HepG2 (cell line): ENCODE measurements at regions not wholly inside any gene's neighbourhood (a gene's known extent, or its start where the extent isn't known, plus 50 kb on each side); places are given as distances from the start of the nearest gene placed in this dataset.

Experiments
- ATAC-seq: fragments of 200-7000 bp; cut with Tn5 transposase; 3 replicates; pipeline ENCODE4 v1.9.1; 2020; ENCODE audit warnings: mild to moderate bottlenecking, moderate library complexity
- BruUV-seq: library from RNA; stranded (reverse); fragments of 400-500 nt; replicated peaks from 2 replicates; lab custom pipeline; 2021; lab: Mats Ljungman, UMichigan
- CTCF ChIA-PET: fragments of 300-600 bp; formaldehyde crosslinking; extraction: SDS; loops from one replicate; lab custom pipeline; 2021; ENCODE audit warnings: low total read pairs, inconsistent platforms, low intra/inter-chr PET ratio; lab: Yijun Ruan, JAX
- POLR2A ChIA-PET: fragments of 350-600 bp; sonication (Branson Sonifier 250); formaldehyde crosslinking; loops from one replicate; lab custom pipeline; 2020; ENCODE audit warnings: antibody characterized with exemption, inconsistent platforms; lab: Yijun Ruan, JAX
- DNase-seq: peaks from one replicate; pipeline ENCODE4 v3.0.0-alpha.2; 2015; ENCODE audit warnings: low spot score
- FAIRE-seq: peaks from 3 replicates; lab custom pipeline; 2011; peaks lifted over from hg19 to GRCh38; lab: Jason Lieb, UNC
- H2AFZ ChIP-seq: one replicate; pipeline ENCODE4 v1.6.1; 2011; ENCODE audit warnings: low read length, inconsistent platforms
- H3K27ac ChIP-seq: fragments of 300-600 bp; 3 replicates; pipeline ENCODE4 v1.8.0; 2011; ENCODE audit warnings: mixed run types, mild to moderate bottlenecking, mixed read lengths, low read length, inconsistent platforms; ENCODE audit not compliant: insufficient read depth; ENCODE audit errors: extremely low read length
- H3K27me3 ChIP-seq, 2 experiments: fragments of 200-600 bp in 1 of 2; 2 replicates in 1 of 2; 3 replicates in 1 of 2; pipeline versions ENCODE4 v1.6.0 to v1.8.0; 2011; ENCODE audit warnings: low read length in 2 of 2, mild to moderate bottlenecking in 2 of 2, moderate library complexity in 2 of 2, inconsistent platforms in 1 of 2; ENCODE audit not compliant: insufficient read depth in 2 of 2, control insufficient read depth in 1 of 2
- H3K36me3 ChIP-seq, 2 experiments: fragments of 200-600 bp in 1 of 2; replicated peaks in 1 of 2; 2 replicates in 1 of 2; 3 replicates in 1 of 2; pipeline versions ENCODE4 v1.5.1 to v1.8.0; 2011; ENCODE audit warnings: low read length in 2 of 2, inconsistent platforms in 1 of 2; ENCODE audit not compliant: insufficient read depth in 2 of 2, control insufficient read depth in 1 of 2
- H3K4me1 ChIP-seq: 2 replicates; pipeline ENCODE4 v1.5.1; 2012; ENCODE audit warnings: low read length, inconsistent platforms; ENCODE audit not compliant: insufficient read depth
- H3K4me2 ChIP-seq: 2 replicates; pipeline ENCODE4 v1.6.0; 2011; ENCODE audit warnings: low read depth, low read length, inconsistent platforms
- H3K4me3 ChIP-seq, 3 experiments: fragments of 200-600 bp in 1 of 3; sonication (generic), shearing (Covaris generic) in 1 of 3; replicated peaks in 1 of 3; 2 replicates each; pipeline ENCODE4 v1.5.1; 2011 to 2016; ENCODE audit warnings: low read length in 3 of 3, inconsistent platforms in 2 of 3, low read depth in 2 of 3, mild to moderate bottlenecking in 2 of 3, control low read depth in 1 of 3, mixed read lengths in 1 of 3; ENCODE audit not compliant: insufficient read depth in 1 of 3
- H3K79me2 ChIP-seq: one replicate; pipeline ENCODE4 v1.6.1; 2011; ENCODE audit warnings: low read length, inconsistent platforms; ENCODE audit not compliant: insufficient read depth
- H3K9ac ChIP-seq: 2 replicates; pipeline ENCODE4 v1.6.0; 2011; ENCODE audit warnings: mild to moderate bottlenecking, low read depth, low read length, inconsistent platforms; ENCODE audit not compliant: insufficient read depth
- H3K9me3 ChIP-seq: 2 replicates; pipeline ENCODE4 v1.5.1; 2012; ENCODE audit warnings: mild to moderate bottlenecking, low read length
- H4K20me1 ChIP-seq: 2 replicates; pipeline ENCODE4 v1.6.0; 2011; ENCODE audit warnings: inconsistent platforms, mild to moderate bottlenecking, low read length, moderate library complexity; ENCODE audit not compliant: insufficient read depth
- AGO1 ChIP-seq: fragments of 200-400 bp; formaldehyde crosslinking; IDR thresholded peaks from 2 replicates; pipeline ENCODE4 v1.6.1; 2017; ENCODE audit warnings: mild to moderate bottlenecking, low read depth, low read length, moderate library complexity; ENCODE audit not compliant: poor library complexity, severe bottlenecking
- HNRNPL ChIP-seq: fragments of 200-400 bp; formaldehyde crosslinking; IDR thresholded peaks from 2 replicates; pipeline ENCODE4 v1.6.1; 2017; ENCODE audit warnings: mild to moderate bottlenecking, low read depth, low read length
- ISL2 ChIP-seq: sonication (generic); formaldehyde crosslinking; IDR thresholded peaks from 2 replicates; pipeline ENCODE4 v1.5.0; 2020; ENCODE audit warnings: missing genetic modification reagents
- MTA3 ChIP-seq: sonication (generic); formaldehyde crosslinking; IDR thresholded peaks from 2 replicates; pipeline ENCODE4 v1.4.0; 2020; ENCODE audit warnings: missing genetic modification reagents
- ZNF235 ChIP-seq: sonication (generic); formaldehyde crosslinking; IDR thresholded peaks from 2 replicates; pipeline ENCODE4 v1.8.1; 2023; ENCODE audit warnings: mild to moderate bottlenecking, missing genetic modification reagents, borderline replicate concordance
- ZNF790 ChIP-seq: sonication (generic); formaldehyde crosslinking; IDR thresholded peaks from 2 replicates; pipeline ENCODE4 v1.8.0; 2022; ENCODE audit warnings: missing genetic modification reagents, mild to moderate bottlenecking, borderline replicate concordance
- WGBS: methylation state at CpG from one replicate; pipeline ENCODE4 v1.1.6; 2017; ENCODE audit warnings: low lambda C conversion rate; 5-methylcytosine and 5-hydroxymethylcytosine counted together
- in situ Hi-C: cut with HindIII; loops from 2 replicates; pipeline ENCODE4 v1.10.0; 2017; ENCODE audit warnings: low pct_unique_long_range_greater_than_20kb; ENCODE audit not compliant: extremely low pct_ligation_motif_present
- intact Hi-C: fragments of 100-400 bp; cut with micrococcal nuclease; formaldehyde crosslinking; loops from one replicate; pipeline ENCODE4 v1.10.0; 2022; ENCODE audit not compliant: unreplicated experiment
- TF ChIP-seq, protein P1 (sequence below): sonication (generic); formaldehyde crosslinking; conservative IDR thresholded peaks from 2 replicates; pipeline ENCODE4 v1.8.0; 2022; ENCODE audit warnings: low read depth, missing genetic modification reagents
- TF ChIP-seq, protein P2 (sequence below): sonication (generic); formaldehyde crosslinking; IDR thresholded peaks from 2 replicates; pipeline ENCODE4 v1.4.0; 2020; ENCODE audit warnings: missing genetic modification reagents, borderline replicate concordance
- TF ChIP-seq, protein P3 (sequence below): sonication (generic); formaldehyde crosslinking; IDR thresholded peaks from 2 replicates; pipeline ENCODE4 v1.5.0; 2020; ENCODE audit warnings: mild to moderate bottlenecking, missing genetic modification reagents, borderline replicate concordance
- TF ChIP-seq, protein P4 (sequence below): sonication (generic); formaldehyde crosslinking; IDR thresholded peaks from 2 replicates; pipeline ENCODE4 v1.5.0; 2020; ENCODE audit warnings: mild to moderate bottlenecking, missing genetic modification reagents

GRCh38 chr21:38952890-38953289 lies 147.2 kb downstream of the ETS2 start:
- Histone ChIP-seq H3K4me3 (no peak overlapping the region), H2AFZ (no peak overlapping the region), H4K20me1 (no peaks in the 10 kb centered on the region), H3K27me3 (no peaks in the 10 kb centered on the region), H3K9ac (no peak overlapping the region), H3K9me3 (0 out of 2 replicates have a peak, but pooled peaks cover 10% of the 10 kb centered on the region), H3K4me1 (peaks cover 50% of the 10 kb centered on the region), H3K79me2 (no peaks in the 10 kb centered on the region), H3K4me2 (no peak overlapping the region), H3K36me3 (no peaks in the 10 kb centered on the region), H3K27ac (no peak overlapping the region)
- FAIRE-seq (no peak), DNase-seq (no peak), ATAC-seq (no peak)
- TF ChIP-seq AGO1 (no peak), ISL2 (CRISPR knock-in tag) (no peak), MTA3 (CRISPR knock-in tag) (no peak), ZNF235 (CRISPR knock-in tag) (no peak), HNRNPL (no peak), ZNF790 (CRISPR knock-in tag) (no peak)
- TF ChIP-seq, protein P1, sequence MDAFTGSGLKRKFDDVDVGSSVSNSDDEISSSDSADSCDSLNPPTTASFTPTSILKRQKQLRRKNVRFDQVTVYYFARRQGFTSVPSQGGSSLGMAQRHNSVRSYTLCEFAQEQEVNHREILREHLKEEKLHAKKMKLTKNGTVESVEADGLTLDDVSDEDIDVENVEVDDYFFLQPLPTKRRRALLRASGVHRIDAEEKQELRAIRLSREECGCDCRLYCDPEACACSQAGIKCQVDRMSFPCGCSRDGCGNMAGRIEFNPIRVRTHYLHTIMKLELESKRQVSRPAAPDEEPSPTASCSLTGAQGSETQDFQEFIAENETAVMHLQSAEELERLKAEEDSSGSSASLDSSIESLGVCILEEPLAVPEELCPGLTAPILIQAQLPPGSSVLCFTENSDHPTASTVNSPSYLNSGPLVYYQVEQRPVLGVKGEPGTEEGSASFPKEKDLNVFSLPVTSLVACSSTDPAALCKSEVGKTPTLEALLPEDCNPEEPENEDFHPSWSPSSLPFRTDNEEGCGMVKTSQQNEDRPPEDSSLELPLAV (CRISPR knock-in tag), result no peak
- TF ChIP-seq, protein P2, sequence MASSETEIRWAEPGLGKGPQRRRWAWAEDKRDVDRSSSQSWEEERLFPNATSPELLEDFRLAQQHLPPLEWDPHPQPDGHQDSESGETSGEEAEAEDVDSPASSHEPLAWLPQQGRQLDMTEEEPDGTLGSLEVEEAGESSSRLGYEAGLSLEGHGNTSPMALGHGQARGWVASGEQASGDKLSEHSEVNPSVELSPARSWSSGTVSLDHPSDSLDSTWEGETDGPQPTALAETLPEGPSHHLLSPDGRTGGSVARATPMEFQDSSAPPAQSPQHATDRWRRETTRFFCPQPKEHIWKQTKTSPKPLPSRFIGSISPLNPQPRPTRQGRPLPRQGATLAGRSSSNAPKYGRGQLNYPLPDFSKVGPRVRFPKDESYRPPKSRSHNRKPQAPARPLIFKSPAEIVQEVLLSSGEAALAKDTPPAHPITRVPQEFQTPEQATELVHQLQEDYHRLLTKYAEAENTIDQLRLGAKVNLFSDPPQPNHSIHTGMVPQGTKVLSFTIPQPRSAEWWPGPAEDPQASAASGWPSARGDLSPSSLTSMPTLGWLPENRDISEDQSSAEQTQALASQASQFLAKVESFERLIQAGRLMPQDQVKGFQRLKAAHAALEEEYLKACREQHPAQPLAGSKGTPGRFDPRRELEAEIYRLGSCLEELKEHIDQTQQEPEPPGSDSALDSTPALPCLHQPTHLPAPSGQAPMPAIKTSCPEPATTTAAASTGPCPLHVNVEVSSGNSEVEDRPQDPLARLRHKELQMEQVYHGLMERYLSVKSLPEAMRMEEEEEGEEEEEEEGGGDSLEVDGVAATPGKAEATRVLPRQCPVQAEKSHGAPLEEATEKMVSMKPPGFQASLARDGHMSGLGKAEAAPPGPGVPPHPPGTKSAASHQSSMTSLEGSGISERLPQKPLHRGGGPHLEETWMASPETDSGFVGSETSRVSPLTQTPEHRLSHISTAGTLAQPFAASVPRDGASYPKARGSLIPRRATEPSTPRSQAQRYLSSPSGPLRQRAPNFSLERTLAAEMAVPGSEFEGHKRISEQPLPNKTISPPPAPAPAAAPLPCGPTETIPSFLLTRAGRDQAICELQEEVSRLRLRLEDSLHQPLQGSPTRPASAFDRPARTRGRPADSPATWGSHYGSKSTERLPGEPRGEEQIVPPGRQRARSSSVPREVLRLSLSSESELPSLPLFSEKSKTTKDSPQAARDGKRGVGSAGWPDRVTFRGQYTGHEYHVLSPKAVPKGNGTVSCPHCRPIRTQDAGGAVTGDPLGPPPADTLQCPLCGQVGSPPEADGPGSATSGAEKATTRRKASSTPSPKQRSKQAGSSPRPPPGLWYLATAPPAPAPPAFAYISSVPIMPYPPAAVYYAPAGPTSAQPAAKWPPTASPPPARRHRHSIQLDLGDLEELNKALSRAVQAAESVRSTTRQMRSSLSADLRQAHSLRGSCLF, result no peak
- TF ChIP-seq, protein P3, sequence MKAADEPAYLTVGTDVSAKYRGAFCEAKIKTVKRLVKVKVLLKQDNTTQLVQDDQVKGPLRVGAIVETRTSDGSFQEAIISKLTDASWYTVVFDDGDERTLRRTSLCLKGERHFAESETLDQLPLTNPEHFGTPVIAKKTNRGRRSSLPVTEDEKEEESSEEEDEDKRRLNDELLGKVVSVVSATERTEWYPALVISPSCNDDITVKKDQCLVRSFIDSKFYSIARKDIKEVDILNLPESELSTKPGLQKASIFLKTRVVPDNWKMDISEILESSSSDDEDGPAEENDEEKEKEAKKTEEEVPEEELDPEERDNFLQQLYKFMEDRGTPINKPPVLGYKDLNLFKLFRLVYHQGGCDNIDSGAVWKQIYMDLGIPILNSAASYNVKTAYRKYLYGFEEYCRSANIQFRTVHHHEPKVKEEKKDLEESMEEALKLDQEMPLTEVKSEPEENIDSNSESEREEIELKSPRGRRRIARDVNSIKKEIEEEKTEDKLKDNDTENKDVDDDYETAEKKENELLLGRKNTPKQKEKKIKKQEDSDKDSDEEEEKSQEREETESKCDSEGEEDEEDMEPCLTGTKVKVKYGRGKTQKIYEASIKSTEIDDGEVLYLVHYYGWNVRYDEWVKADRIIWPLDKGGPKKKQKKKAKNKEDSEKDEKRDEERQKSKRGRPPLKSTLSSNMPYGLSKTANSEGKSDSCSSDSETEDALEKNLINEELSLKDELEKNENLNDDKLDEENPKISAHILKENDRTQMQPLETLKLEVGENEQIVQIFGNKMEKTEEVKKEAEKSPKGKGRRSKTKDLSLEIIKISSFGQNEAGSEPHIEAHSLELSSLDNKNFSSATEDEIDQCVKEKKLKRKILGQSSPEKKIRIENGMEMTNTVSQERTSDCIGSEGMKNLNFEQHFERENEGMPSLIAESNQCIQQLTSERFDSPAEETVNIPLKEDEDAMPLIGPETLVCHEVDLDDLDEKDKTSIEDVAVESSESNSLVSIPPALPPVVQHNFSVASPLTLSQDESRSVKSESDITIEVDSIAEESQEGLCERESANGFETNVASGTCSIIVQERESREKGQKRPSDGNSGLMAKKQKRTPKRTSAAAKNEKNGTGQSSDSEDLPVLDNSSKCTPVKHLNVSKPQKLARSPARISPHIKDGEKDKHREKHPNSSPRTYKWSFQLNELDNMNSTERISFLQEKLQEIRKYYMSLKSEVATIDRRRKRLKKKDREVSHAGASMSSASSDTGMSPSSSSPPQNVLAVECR (CRISPR knock-in tag), result no peak
- TF ChIP-seq, protein P4, sequence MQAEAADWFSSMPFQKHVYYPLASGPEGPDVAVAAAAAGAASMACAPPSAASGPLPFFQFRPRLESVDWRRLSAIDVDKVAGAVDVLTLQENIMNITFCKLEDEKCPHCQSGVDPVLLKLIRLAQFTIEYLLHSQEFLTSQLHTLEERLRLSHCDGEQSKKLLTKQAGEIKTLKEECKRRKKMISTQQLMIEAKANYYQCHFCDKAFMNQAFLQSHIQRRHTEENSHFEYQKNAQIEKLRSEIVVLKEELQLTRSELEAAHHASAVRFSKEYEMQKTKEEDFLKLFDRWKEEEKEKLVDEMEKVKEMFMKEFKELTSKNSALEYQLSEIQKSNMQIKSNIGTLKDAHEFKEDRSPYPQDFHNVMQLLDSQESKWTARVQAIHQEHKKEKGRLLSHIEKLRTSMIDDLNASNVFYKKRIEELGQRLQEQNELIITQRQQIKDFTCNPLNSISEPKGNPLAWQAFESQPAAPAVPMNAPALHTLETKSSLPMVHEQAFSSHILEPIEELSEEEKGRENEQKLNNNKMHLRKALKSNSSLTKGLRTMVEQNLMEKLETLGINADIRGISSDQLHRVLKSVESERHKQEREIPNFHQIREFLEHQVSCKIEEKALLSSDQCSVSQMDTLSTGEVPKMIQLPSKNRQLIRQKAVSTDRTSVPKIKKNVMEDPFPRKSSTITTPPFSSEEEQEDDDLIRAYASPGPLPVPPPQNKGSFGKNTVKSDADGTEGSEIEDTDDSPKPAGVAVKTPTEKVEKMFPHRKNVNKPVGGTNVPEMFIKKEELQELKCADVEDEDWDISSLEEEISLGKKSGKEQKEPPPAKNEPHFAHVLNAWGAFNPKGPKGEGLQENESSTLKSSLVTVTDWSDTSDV (CRISPR knock-in tag), result no peak
- CTCF ChIA-PET, result no interaction called here
- POLR2A ChIA-PET, result no interaction called here
- BruUV-seq, result no TSS peak
- in situ Hi-C loops (no loop called here), intact Hi-C loops (no loop called here)
- WGBS, result 77% methylated on average over 3 of the region's 3 CpGs
